Epidermal melanocyte (primary cell): ENCODE measurements at regions not wholly inside any gene's neighbourhood (a gene's known extent, or its start where the extent isn't known, plus 50 kb on each side); places are given as distances from the start of the nearest gene placed in this dataset.
"Not testable (repeated sequence)": the region's sequence is repeated elsewhere in the genome, so short reads cannot be mapped to it uniquely, and the experiment has no call there.

Source experiments
- DNase-seq: peaks from one replicate; pipeline ENCODE4 v3.0.0; 2011; ENCODE audit warnings: low spot score; ENCODE audit not compliant: insufficient read length

DNA sequence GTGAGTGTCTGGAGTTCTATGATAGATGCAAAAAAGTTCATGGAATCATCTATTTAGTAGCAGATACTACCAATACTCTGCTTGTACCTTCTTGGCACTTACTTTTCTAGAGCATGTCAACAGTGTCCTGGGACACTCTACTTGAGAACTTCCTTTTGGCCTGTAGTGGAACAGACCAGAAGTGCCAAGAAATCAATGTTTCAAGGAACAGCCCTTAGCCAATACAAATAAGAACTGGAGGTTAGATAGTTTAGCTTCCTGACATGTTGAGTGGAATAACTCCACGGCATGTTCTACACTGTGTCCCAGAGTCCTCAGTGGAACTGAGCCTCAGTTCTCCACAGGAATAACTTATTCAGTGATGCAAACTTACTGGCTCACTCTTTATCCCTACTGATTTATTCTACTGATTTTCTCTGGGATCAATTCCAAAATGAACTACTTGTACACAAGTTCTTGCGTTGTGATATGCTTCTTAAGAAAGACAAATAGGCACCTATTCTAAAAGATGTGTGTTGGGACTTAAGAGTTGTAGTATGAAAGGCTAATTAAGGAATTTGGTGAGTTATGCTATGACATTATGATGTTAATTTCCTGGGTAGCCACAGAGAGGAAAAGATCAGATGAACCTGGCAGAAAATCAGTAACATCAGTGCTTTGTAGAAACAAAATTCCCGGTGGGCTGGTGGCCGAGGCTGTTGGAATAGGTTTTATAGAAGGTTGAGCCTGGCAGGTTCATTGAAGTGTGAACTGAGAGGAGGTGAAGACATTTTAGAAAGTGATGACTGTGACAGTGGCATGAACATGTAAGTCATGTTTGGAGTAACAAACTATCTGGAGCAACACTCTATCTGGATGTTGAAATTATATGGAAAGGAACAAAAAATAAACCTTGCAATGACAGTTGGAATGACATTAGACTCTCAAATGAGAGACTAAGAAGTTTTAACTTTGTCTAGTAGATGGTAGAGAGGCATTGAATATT is 101.8 kb upstream of the RBMS3 start:
- no peak for DNase-seq

GRCh38 chr3:29181149-29181780 is 99.6 kb upstream of the RBMS3 start:
- DNase-seq: no peak

GRCh38 chr3:29181872-29182271 is 99.0 kb upstream of the RBMS3 start:
- DNase-seq: no peak

DNA sequence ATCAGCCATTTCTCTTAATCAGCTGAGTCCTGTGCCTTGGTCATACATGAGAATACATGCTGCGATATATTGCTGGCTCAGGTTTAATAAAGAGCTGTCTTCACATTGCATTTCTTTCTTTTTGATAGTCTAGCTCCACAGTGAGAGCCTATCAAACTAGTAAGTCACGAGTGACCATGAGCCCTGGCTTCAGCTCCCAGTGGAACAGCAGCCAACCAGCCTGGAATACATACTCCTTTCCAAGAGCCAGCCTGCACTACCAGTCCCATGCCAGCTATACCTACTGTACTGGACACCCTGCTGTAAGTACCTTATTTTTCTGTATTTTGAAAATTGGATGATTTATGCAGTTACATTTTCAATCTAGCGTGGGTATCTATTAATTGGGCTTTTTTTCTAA is 98.0 kb upstream of the RBMS3 start:
- DNase-seq: not testable (repeated sequence)

GRCh38 chr3:29183346-29184087 is 97.4 kb upstream of the RBMS3 start:
- DNase-seq: no peak

DNA sequence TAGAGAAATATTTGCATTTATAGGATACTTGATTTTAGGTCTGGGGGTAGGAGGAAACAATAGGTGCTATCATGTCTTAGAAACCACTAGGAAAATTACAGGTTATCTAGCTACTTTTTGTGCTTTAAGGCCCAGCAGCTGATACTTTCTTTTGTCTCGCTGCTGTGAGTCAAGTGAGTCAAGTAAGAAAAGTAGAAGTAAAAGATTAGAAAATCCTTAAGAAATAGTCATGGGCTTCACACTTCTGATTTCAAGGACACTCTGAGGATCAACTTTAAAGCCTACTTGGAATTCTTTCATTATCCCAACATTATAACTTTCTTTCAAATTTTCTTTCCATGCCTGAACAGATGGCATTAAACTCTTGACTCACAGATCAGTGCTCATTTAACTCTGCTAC is 95.2 kb upstream of the RBMS3 start:
- DNase-seq: no peak

DNA sequence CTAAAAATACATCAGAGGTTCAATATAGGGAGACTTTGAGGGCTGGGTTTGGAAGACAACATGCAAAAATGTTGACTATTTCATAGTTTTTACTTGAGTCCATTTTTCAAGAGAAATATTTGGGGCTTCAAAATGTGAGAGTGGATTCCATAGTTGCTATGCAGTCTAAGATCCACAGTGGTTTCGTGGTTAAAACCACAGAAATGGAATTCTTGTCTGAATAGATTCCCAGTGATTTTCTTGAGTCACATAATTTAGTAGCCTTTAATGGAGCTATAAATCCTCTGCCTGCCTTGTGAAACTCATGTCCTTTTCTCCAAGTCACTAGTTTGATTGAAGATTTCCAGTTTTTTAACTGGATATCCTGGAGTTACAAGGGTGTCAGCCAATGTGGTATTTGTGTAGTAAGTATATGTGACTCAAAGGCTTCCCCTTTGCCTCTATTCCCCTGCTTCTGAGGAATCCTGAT is 94.7 kb upstream of the RBMS3 start:
- peak; percentile 38 for DNase-seq

GRCh38 chr3:29186982-29187725 is 93.7 kb upstream of the RBMS3 start:
- DNase-seq: no peak

- DNase-seq: no peak
Observed at GRCh38 chr3:29189328-29189727, 91.5 kb upstream of the RBMS3 start.

- no peak for DNase-seq
Observed at GRCh38 chr3:29194139-29194538, 86.7 kb upstream of the RBMS3 start.

DNA sequence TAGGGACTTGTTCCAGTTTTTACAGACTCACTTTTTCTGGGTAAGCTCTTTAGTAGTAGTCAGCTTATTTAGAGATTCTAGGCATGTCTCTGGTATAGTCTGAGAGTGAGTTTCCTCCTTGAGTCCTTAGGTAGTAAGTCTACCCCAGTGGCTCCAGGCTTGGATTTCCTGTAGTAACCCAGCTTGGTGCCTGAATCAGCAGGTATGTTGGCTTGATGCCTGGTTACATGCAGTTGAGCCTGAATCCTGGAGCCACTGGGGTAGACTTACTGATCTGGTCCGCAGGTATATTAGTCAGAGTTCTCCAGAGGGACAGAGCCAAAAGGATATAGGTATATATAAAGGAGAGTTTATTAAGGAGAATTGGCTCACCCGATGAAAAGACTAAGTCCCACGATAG is 85.8 kb upstream of the RBMS3 start:
- no peak for DNase-seq

DNA sequence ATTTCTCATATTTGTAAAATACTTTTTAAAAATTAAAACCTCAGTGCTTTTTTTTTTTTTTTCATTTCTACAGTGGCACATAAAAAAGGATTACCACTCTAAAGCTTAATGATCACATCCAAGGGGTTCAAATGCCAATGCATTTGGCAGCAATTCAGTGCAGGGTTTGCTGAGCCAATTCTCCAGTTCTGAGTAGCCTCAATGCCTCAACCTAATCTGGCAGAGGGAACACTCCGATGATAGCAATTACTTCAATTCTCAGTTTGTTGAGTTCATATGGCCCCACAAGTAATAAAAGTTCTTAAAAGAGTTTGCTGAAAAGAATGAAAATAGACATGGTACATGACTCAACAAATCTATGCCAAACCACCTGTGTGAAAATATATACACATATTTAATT is 79.3 kb upstream of the RBMS3 start:
- DNase-seq: no peak

- DNase-seq: no peak
Observed at GRCh38 chr3:29202378-29202777, 78.5 kb upstream of the RBMS3 start.

- DNase-seq: no peak
Observed at GRCh38 chr3:29203851-29204250, 77.0 kb upstream of the RBMS3 start.

DNA sequence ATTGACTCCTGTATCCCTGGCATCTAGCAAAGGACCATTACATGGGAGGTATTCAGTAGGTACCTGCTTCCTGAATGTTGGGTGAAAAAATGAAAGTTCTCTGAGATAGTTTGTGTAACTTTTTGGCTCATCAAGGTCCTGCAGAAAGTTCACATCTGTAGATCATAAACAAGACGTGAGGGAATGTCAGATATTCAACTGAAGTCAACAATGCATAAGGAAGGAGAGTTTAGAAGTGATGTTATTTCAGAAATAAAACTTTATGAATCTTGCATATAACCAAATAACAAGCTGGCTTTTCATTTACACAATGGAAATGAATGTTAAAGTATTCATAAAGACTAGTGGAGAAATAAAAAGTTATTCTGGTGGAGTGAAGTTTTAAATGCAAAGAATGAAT is 73.4 kb upstream of the RBMS3 start:
- DNase-seq: no peak

GRCh38 chr3:29212789-29213433 is 68.0 kb upstream of the RBMS3 start:
- no peak for DNase-seq

GRCh38 chr3:29214009-29214658 is 66.7 kb upstream of the RBMS3 start:
- DNase-seq: no peak

DNA sequence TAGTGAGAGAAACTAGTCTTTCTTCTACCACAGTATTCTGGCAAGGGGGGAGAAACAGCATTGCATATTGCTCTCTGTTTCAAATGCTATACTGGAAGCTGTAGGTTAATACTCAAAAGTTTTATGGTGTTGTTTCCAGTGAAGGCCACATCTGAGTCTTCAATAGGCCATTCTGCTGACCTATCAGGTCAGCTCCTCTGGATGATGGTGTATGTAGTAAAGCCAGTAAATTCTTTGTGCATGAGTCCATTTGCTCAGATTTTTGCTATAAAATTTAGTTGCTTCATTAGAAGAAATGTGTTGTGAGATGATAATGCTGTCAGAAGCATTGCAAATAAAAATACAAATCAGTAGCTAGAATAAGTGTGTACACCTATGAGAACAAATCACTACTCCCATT is 64.9 kb upstream of the RBMS3 start:
- no peak for DNase-seq

- DNase-seq: no peak
Observed at GRCh38 chr3:29226706-29227105, 54.2 kb upstream of the RBMS3 start.

GRCh38 chr3:29227307-29227706 is 53.6 kb upstream of the RBMS3 start:
- DNase-seq: no peak
